Right lobe of liver (tissue), 6 donors: ENCODE measurements at regions not wholly inside any gene's neighbourhood (a gene's known extent, or its start where the extent isn't known, plus 50 kb on each side); places are given as distances from the start of the nearest gene placed in this dataset.

Source experiments
- ATAC-seq, 4 donors: fragments of 200-7000 bp; cut with Tn5 transposase; one replicate each; pipeline ENCODE4 v1.9.1; 2020; ENCODE audit warnings: mild to moderate bottlenecking in 4 of 4, moderate library complexity in 4 of 4
- DNase-seq, 3 donors: peaks; one replicate each; pipeline ENCODE4 v3.0.0-alpha.2; 2020
- H3K27ac ChIP-seq, 3 donors: fragments of 200-600 bp; one replicate each; pipeline ENCODE4 v1.8.0; 2022
- H3K27me3 ChIP-seq, 2 donors: fragments of 200-600 bp; one replicate each; pipeline ENCODE4 v1.8.0; 2022
- H3K36me3 ChIP-seq, 4 donors: fragments of 200-600 bp; sonication (generic) in 1 of 4; one replicate each; pipeline versions ENCODE4 v1.5.1 to v1.8.0; 2017 to 2022; ENCODE audit warnings: control low read depth in 1 of 4
- H3K4me1 ChIP-seq, 4 donors: fragments of 200-600 bp; sonication (generic) in 1 of 4; one replicate each; pipeline versions ENCODE4 v1.5.1 to v1.8.0; 2017 to 2022; ENCODE audit warnings: control low read depth in 1 of 4
- H3K4me3 ChIP-seq, 3 donors: fragments of 200-600 bp; one replicate each; pipeline ENCODE4 v1.8.0; 2022
- H3K9me3 ChIP-seq, 4 donors: fragments of 200-600 bp; sonication (generic) in 1 of 4; one replicate each; pipeline versions ENCODE4 v1.5.1 to v1.8.0; 2017 to 2022; ENCODE audit warnings: control low read depth in 1 of 4
- POLR2A ChIP-seq: fragments of 450-650 bp; IDR thresholded peaks from one replicate; pipeline ENCODE4 v1.6.1; 2017; ENCODE audit warnings: antibody characterized with exemption, mild to moderate bottlenecking
- WGBS: methylation state at CpG from one replicate; pipeline ENCODE4 v1.1.6; 2018; ENCODE audit warnings: low coverage, low lambda C conversion rate; ENCODE audit not compliant: insufficient coverage; ENCODE audit errors: missing lambda C conversion rate; 5-methylcytosine and 5-hydroxymethylcytosine counted together
- intact Hi-C, 2 donors: fragments of 100-400 bp; cut with DNase I; formaldehyde crosslinking; loops; one replicate each; pipeline versions ENCODE4 v1.11.2 to v1.14.1; 2022
- TF ChIP-seq, protein P1 (sequence below), 4 donors: fragments of 200-600 bp in 3 of 4; fragments of 450-650 bp in 1 of 4; IDR thresholded peaks; one replicate each; pipeline versions ENCODE4 v1.5.1 to v1.8.0; 2016 to 2022; ENCODE audit warnings: antibody characterized with exemption in 4 of 4, mild to moderate bottlenecking in 2 of 4
- donor health status: DM: no; HTN: yes; CAD: no.
- donor health status: DM: no; HTN: no; CAD: no.
- donor health status: DM: no; HTN: no; CAD: no.
- donor health status: DM: no; HTN: yes; CAD: no.
- donor health status: DM: no; HTN: yes; CAD: no.

- H3K27me3 ChIP-seq, result no peaks in the 10 kb centered on the region
- no peak overlapping the region for H3K27ac ChIP-seq
- no peaks in the 10 kb centered on the region for H3K4me1 ChIP-seq
- H3K4me3 ChIP-seq, result no peak overlapping the region
- TF ChIP-seq, protein P1, sequence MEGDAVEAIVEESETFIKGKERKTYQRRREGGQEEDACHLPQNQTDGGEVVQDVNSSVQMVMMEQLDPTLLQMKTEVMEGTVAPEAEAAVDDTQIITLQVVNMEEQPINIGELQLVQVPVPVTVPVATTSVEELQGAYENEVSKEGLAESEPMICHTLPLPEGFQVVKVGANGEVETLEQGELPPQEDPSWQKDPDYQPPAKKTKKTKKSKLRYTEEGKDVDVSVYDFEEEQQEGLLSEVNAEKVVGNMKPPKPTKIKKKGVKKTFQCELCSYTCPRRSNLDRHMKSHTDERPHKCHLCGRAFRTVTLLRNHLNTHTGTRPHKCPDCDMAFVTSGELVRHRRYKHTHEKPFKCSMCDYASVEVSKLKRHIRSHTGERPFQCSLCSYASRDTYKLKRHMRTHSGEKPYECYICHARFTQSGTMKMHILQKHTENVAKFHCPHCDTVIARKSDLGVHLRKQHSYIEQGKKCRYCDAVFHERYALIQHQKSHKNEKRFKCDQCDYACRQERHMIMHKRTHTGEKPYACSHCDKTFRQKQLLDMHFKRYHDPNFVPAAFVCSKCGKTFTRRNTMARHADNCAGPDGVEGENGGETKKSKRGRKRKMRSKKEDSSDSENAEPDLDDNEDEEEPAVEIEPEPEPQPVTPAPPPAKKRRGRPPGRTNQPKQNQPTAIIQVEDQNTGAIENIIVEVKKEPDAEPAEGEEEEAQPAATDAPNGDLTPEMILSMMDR (IDR thresholded peaks at IDR 0.05), result no peak
- TF ChIP-seq POLR2A, result no peak
- intact Hi-C loops, result no loop called here
- no peaks in the 10 kb centered on the region for H3K9me3 ChIP-seq
- DNase-seq (no peak), ATAC-seq (no peak)
- no peaks in the 10 kb centered on the region for H3K36me3 ChIP-seq
Measured at GRCh38 chr2:220663065-220663464, 909.0 kb downstream of the EPHA4 start.

DNA sequence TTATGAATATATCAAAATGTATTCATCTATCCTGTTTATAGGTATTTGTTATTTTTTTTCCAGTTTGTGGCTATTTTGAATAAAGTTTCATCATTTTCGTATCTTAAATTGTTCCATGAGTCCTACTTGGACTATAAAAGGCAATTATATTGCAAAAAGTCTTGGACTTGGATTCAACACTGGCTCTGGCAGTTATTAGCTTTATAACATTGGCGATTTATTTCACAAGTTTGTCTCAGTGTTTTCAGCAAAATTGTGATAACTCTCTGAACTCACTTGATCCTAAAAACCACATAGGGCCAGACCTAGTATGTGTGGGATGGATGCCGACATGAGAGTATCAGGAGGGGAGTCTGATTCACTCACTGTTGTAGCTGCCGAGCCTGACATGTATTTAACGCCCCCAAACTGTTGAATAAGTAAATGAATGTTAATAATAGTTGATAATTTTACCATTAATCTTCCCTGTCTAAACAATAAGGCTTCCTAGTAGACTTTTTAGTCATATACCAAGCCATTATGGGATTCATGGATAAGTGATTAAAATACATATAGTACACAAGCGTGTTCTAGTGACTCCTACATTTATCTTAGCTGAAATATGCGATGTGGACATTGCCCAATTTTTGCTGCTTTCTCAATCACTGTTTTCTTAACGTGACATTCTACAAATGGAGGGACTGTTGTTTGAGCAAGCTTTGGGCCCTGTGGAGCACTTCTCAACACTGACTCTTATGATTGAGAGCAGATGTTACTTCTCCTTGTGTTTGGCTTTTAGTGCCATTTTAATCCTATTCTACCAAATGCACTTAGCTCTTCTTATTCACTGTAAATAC is 907.6 kb downstream of the EPHA4 start:
- ATAC-seq (no peak), DNase-seq (no peak)
- H3K36me3 ChIP-seq, result no peaks in the 10 kb centered on the region
- no peak overlapping the region for H3K27ac ChIP-seq
- no peaks in the 10 kb centered on the region for H3K4me1 ChIP-seq
- no peak overlapping the region for H3K4me3 ChIP-seq
- no peaks in the 10 kb centered on the region for H3K27me3 ChIP-seq
- 45% methylated on average over 8 of the region's 8 CpGs for WGBS
- H3K9me3 ChIP-seq, result no peaks in the 10 kb centered on the region
- TF ChIP-seq, protein P1 (IDR thresholded peaks at IDR 0.05), result no peak
- no peak for TF ChIP-seq POLR2A
- intact Hi-C loops, result no loop called here

DNA sequence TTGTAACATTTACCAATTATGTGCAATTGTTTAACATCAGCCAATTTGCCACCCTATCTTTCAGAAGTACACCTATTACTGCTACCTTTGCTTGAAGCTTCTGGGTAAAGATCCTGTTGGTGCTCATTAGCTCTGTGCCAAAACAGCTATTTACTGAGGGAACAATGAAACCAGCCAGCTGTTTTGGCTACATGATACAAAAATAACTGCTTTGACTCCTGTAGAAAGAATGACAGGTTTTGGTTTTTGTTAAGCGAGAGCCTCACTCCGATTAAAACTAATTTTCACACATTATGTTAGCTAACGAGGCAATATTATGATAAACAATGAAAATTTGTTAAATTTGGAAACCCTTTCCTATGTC is 907.0 kb downstream of the EPHA4 start:
- no peak for DNase-seq
- 53% methylated on average over 3 of the region's 3 CpGs for WGBS
- intact Hi-C loops, result no loop called here
- ATAC-seq, result no peak
- H3K27me3 ChIP-seq, result no peaks in the 10 kb centered on the region
- TF ChIP-seq POLR2A, result no peak
- TF ChIP-seq, protein P1 (IDR thresholded peaks at IDR 0.05), result no peak
- H3K9me3 ChIP-seq, result no peaks in the 10 kb centered on the region
- no peaks in the 10 kb centered on the region for H3K4me1 ChIP-seq
- H3K27ac ChIP-seq, result no peak overlapping the region
- H3K36me3 ChIP-seq, result no peaks in the 10 kb centered on the region
- H3K4me3 ChIP-seq, result no peak overlapping the region

DNA sequence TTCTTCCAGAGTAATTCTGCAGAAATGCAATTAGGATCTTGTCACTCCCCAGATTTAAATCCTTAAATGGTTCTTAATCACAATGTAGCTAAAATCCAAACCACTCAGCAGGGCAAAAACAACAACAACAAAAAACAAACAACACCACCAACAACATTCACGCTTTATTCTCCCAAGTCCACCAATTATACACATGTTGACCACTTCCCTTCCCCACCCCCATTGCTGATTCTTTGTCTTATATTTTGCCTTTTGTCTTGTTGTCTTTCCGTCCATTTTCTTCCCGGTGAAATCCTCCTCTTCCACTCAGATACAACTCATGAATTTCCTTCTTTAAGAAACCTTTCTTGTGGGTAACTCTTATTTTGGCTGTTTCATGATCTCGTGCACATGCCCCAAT is 902.8 kb downstream of the EPHA4 start:
- intact Hi-C loops, result no loop called here
- Histone ChIP-seq H3K27ac (no peak overlapping the region), H3K27me3 (no peaks in the 10 kb centered on the region), H3K36me3 (no peaks in the 10 kb centered on the region), H3K4me1 (no peaks in the 10 kb centered on the region), H3K4me3 (no peak overlapping the region), H3K9me3 (no peaks in the 10 kb centered on the region)
- no peak for ATAC-seq
- DNase-seq, result no peak
- TF ChIP-seq, protein P1 (IDR thresholded peaks at IDR 0.05), result no peak
- TF ChIP-seq POLR2A, result no peak
- 56% methylated on average over 4 of the region's 4 CpGs for WGBS
